ENCODE measurements at regions not wholly inside any gene's neighbourhood (a gene's known extent, or its start where the extent isn't known, plus 50 kb on each side); places are given as distances from the start of the nearest gene placed in this dataset.

GRCh38 chr7:116355424-116355765 lies 144.1 kb upstream of the CAV2 start:
- Histone ChIP-seq H3K27me3 (ENCODE audit: control insufficient read depth in 3 of 3, insufficient read depth in 3 of 3, low read length in 3 of 3) (no peaks in the 10 kb centered on the region), H3K9ac (ENCODE audit: low read depth in 1 of 3, low read length in 3 of 3) (peak overlapping the region in 1 of 3 donors; percentile 5), H3K4me3 (ENCODE audit: low read length in 3 of 3) (peak overlapping the region; percentile 1 to 25 (median 25)), H3K9me3 (ENCODE audit: control insufficient read depth in 3 of 3, low read length in 3 of 3) (no peaks in the 10 kb centered on the region), H3K36me3 (ENCODE audit: control insufficient read depth in 3 of 3, insufficient read depth in 3 of 3, low read length in 3 of 3) (no peaks in the 10 kb centered on the region), H3K4me1 (ENCODE audit: control insufficient read depth in 3 of 3, insufficient read depth in 3 of 3, low read length in 3 of 3) (peaks cover 16 to 40% (median 33%) of the 10 kb centered on the region in 3 donors), H3K27ac (ENCODE audit: low read depth, low read length) (peak overlapping the region; percentile 79)

DNA sequence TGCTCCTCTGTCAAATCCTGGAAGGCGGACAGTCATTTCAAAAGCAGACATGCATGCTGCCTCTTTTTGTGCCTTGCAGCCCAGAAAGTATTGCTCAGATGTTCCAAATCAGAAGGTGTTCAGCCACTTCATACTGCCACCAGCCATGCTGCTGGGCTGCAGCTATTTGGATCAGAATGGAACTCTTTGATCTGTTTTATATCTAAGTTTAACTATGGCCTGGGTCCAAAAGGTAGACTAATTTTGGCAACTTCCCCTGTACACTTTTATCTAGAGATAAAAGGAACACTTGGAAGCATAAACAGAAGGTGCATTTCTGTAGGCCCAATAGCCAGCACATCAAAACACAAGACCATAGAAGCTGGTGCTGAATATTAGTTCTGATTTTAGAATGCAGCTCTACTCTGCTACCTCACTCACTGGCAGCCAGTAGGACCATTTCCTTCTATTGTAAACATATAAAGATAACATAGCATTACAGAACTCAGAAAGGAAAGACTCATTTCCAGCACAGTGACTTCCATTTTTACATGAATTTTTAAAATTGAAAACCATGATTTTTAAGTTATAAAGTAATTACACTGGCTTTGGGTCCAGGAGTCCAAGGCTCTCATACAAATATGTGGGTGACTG lies 143.1 kb upstream of the CAV2 start:
- Histone ChIP-seq H3K27me3 (ENCODE audit: control insufficient read depth in 3 of 3, insufficient read depth in 3 of 3, low read length in 3 of 3) (no peaks in the 10 kb centered on the region), H3K27ac (ENCODE audit: low read depth, low read length) (peak overlapping the region; percentile 79), H3K4me1 (ENCODE audit: control insufficient read depth in 3 of 3, insufficient read depth in 3 of 3, low read length in 3 of 3) (peaks cover 16 to 40% (median 33%) of the 10 kb centered on the region in 3 donors), H3K9me3 (ENCODE audit: control insufficient read depth in 3 of 3, low read length in 3 of 3) (no peaks in the 10 kb centered on the region), H3K4me3 (ENCODE audit: low read length in 3 of 3) (no peak overlapping the region), H3K36me3 (ENCODE audit: control insufficient read depth in 3 of 3, insufficient read depth in 3 of 3, low read length in 3 of 3) (no peaks in the 10 kb centered on the region), H3K9ac (ENCODE audit: low read depth in 1 of 3, low read length in 3 of 3) (no peak overlapping the region)

GRCh38 chr7:116356979-116357378 lies 142.6 kb upstream of the CAV2 start:
- H3K4me3 ChIP-seq (ENCODE audit: low read length in 3 of 3), result no peak overlapping the region
- H3K4me1 ChIP-seq (ENCODE audit: control insufficient read depth in 3 of 3, insufficient read depth in 3 of 3, low read length in 3 of 3), result peaks cover 16 to 40% (median 33%) of the 10 kb centered on the region in 3 donors
- H3K9me3 ChIP-seq (ENCODE audit: control insufficient read depth in 3 of 3, low read length in 3 of 3), result no peaks in the 10 kb centered on the region
- peak overlapping the region; percentile 48 for H3K27ac ChIP-seq (ENCODE audit: low read depth, low read length)
- no peaks in the 10 kb centered on the region for H3K36me3 ChIP-seq (ENCODE audit: control insufficient read depth in 3 of 3, insufficient read depth in 3 of 3, low read length in 3 of 3)
- no peak overlapping the region for H3K9ac ChIP-seq (ENCODE audit: low read depth in 1 of 3, low read length in 3 of 3)
- H3K27me3 ChIP-seq (ENCODE audit: control insufficient read depth in 3 of 3, insufficient read depth in 3 of 3, low read length in 3 of 3), result no peaks in the 10 kb centered on the region

DNA sequence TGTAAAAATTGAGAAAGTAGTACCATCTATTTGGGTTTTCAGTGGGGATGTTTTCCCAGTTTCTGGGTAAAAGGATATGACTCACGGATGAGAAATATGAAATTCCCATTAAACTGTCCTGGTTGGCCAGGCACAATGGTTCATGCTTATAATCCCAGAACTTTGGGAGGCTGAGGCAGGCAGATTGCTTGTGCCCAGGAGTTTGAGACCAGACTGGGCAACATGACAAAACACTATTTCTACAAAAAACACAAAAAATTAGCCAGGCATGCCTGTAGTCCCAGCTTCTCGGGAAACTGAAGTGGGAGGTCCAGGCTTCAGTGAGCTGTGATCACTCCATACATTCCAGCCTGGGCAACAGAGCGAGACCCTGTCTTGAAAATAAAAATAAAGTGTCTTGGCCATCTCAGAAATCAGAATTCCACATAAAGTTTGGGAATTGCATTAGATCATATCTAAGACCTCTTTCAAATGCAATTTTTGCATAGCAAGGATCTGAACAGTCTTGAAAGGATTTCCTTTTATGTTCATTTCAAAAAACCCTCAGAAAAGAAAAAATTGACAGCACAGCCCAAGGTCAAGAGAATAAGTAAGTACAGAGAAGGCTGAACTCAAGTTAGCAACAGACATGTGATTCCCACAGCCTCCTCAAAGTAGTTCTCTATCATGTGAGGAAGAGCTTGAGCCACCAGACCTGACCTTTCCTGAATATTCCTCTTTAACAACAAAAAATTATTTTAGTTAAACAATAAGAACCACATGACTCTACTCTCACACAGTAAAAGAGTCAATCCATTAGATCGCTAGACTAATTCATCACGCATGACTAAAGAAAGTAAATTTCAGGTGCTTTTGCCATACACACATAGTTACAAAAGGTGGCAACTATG lies 141.5 kb upstream of the CAV2 start:
- Histone ChIP-seq H3K27ac (ENCODE audit: low read depth, low read length) (peak overlapping the region; percentile 32), H3K9ac (ENCODE audit: low read depth in 1 of 3, low read length in 3 of 3) (no peak overlapping the region), H3K4me3 (ENCODE audit: low read length in 3 of 3) (no peak overlapping the region), H3K36me3 (ENCODE audit: control insufficient read depth in 3 of 3, insufficient read depth in 3 of 3, low read length in 3 of 3) (no peaks in the 10 kb centered on the region), H3K9me3 (ENCODE audit: control insufficient read depth in 3 of 3, low read length in 3 of 3) (no peaks in the 10 kb centered on the region), H3K4me1 (ENCODE audit: control insufficient read depth in 3 of 3, insufficient read depth in 3 of 3, low read length in 3 of 3) (peaks cover 16 to 40% (median 33%) of the 10 kb centered on the region in 3 donors), H3K27me3 (ENCODE audit: control insufficient read depth in 3 of 3, insufficient read depth in 3 of 3, low read length in 3 of 3) (no peaks in the 10 kb centered on the region)

- peaks cover 6 to 10% (median 8%) of the 10 kb centered on the region in 3 donors for H3K4me1 ChIP-seq (ENCODE audit: control insufficient read depth in 3 of 3, insufficient read depth in 3 of 3, low read length in 3 of 3)
- no peaks in the 10 kb centered on the region for H3K36me3 ChIP-seq (ENCODE audit: control insufficient read depth in 3 of 3, insufficient read depth in 3 of 3, low read length in 3 of 3)
- no peaks in the 10 kb centered on the region for H3K27me3 ChIP-seq (ENCODE audit: control insufficient read depth in 3 of 3, insufficient read depth in 3 of 3, low read length in 3 of 3)
- H3K9me3 ChIP-seq (ENCODE audit: control insufficient read depth in 3 of 3, low read length in 3 of 3), result no peaks in the 10 kb centered on the region
- H3K4me3 ChIP-seq (ENCODE audit: low read length in 3 of 3), result no peak overlapping the region
- H3K27ac ChIP-seq (ENCODE audit: low read depth, low read length), result no peak overlapping the region
- no peak overlapping the region for H3K9ac ChIP-seq (ENCODE audit: low read depth in 1 of 3, low read length in 3 of 3)
These were observed 137.8 kb upstream of the CAV2 start for GRCh38 chr7:116361767-116362166.

DNA sequence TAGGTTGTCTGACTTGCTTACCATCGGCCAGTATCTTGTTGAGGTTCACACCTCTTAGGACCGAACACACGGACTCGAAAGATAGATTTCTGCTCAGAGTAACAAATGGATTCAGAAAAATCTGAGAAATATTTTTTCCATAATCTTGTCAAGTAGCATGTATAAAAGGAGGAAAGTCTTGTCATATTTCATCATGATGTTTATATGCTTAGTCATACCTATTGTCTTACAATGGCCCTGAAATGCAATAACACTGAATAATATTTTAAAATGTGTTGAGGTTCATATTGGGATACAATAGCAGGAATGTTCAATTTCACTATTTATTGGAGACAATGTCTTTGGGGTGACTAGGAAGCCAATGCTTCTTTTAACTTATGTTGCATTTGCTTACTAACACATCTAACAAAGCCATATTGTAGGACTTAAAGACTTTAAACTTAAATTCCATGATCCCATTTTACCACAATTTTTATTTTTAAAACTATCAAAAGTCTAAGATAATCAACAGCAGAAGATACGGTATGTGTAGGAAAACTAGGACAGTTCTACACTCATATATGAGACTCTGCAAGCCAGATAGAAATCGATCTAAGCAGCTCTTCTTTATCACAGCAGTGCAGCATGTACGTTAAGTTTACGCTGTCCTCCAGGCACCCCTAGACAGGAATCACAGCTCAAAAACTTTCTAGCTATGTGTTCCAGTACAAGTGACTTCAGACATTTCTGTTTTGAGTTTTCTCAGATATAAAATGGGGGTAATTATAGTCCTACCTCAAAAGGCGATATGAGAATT lies 135.7 kb upstream of the CAV2 start:
- Histone ChIP-seq H3K36me3 (ENCODE audit: control insufficient read depth in 3 of 3, insufficient read depth in 3 of 3, low read length in 3 of 3) (no peaks in the 10 kb centered on the region), H3K9me3 (ENCODE audit: control insufficient read depth in 3 of 3, low read length in 3 of 3) (no peaks in the 10 kb centered on the region), H3K4me3 (ENCODE audit: low read length in 3 of 3) (no peak overlapping the region), H3K27me3 (ENCODE audit: control insufficient read depth in 3 of 3, insufficient read depth in 3 of 3, low read length in 3 of 3) (no peaks in the 10 kb centered on the region), H3K9ac (ENCODE audit: low read depth in 1 of 3, low read length in 3 of 3) (no peak overlapping the region), H3K4me1 (ENCODE audit: control insufficient read depth in 3 of 3, insufficient read depth in 3 of 3, low read length in 3 of 3) (no peaks in the 10 kb centered on the region), H3K27ac (ENCODE audit: low read depth, low read length) (no peak overlapping the region)

DNA sequence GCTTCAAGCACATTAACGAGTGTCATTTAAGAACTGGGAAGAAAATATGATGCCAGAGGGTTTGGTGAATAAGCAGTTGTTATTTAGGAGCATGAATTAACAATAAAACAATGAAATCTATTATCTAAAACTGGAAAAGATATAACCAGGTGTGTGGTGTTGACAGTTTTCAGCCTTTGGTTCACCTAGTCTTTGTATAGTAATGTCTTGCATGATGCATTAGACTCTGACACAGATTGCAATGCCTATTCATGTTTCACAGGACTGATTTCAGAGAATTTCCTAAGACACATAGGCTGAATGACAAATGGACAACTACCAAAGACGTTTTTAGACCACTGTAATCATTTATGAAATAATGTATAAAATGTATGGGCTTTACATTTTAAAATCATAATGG lies 135.1 kb upstream of the CAV2 start:
- H3K36me3 ChIP-seq (ENCODE audit: control insufficient read depth in 3 of 3, insufficient read depth in 3 of 3, low read length in 3 of 3), result no peaks in the 10 kb centered on the region
- H3K27me3 ChIP-seq (ENCODE audit: control insufficient read depth in 3 of 3, insufficient read depth in 3 of 3, low read length in 3 of 3), result no peaks in the 10 kb centered on the region
- no peaks in the 10 kb centered on the region for H3K9me3 ChIP-seq (ENCODE audit: control insufficient read depth in 3 of 3, low read length in 3 of 3)
- no peak overlapping the region for H3K4me3 ChIP-seq (ENCODE audit: low read length in 3 of 3)
- no peaks in the 10 kb centered on the region for H3K4me1 ChIP-seq (ENCODE audit: control insufficient read depth in 3 of 3, insufficient read depth in 3 of 3, low read length in 3 of 3)
- H3K9ac ChIP-seq (ENCODE audit: low read depth in 1 of 3, low read length in 3 of 3), result no peak overlapping the region
- no peak overlapping the region for H3K27ac ChIP-seq (ENCODE audit: low read depth, low read length)

DNA sequence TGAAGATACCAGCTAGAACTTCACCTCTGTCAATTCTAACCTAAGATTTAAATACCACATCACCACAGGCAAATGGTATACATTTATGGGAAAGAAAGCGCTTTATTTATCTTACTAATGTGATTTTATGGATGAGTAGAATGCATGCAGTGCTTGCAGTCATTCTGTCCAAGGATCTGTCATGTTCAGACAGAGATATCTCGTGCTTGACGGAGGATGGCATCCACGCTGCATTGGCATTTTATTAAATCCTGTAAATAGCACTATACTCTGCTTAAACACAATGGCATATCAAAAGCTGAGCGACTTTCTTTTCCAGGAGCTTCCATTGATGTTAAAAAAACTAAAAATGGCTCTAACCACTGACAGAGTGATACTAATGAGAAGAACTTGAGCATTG lies 133.7 kb upstream of the CAV2 start:
- no peaks in the 10 kb centered on the region for H3K9me3 ChIP-seq (ENCODE audit: control insufficient read depth in 3 of 3, low read length in 3 of 3)
- no peaks in the 10 kb centered on the region for H3K36me3 ChIP-seq (ENCODE audit: control insufficient read depth in 3 of 3, insufficient read depth in 3 of 3, low read length in 3 of 3)

DNA sequence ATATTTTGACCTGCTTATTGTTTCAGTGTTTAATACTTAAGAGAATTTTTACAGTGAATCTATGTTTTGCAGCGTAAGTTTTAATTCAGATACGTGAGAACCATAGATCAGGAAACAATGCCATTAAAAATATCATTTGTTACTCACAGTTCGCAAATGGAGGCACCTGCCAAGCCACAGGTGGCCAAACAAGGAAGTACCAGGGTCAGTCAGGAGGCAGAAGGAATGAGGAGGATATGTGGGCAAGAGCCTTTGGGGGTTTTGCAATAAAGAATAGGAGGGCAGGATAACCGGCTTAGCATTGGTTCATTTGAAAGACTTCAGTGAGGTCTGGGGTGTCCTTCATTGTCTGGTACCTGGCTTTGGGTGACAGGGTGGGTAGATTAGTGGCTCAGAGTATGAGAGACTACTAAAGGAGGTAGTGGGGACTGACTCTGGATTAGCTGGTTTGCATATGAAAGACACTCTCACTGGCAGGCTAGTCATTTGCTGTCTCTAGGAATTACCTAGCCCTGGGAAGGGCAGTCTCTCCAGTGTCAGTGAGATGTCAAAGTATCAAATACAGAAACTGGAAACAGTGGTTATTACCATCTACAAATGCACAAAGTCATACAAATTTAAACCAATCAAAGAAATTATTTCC lies 132.2 kb upstream of the CAV2 start:
- Histone ChIP-seq H3K9ac (ENCODE audit: low read depth in 1 of 3, low read length in 3 of 3) (no peak overlapping the region), H3K4me1 (ENCODE audit: control insufficient read depth in 3 of 3, insufficient read depth in 3 of 3, low read length in 3 of 3) (no peaks in the 10 kb centered on the region), H3K9me3 (ENCODE audit: control insufficient read depth in 3 of 3, low read length in 3 of 3) (no peaks in the 10 kb centered on the region), H3K36me3 (ENCODE audit: control insufficient read depth in 3 of 3, insufficient read depth in 3 of 3, low read length in 3 of 3) (no peaks in the 10 kb centered on the region), H3K27me3 (ENCODE audit: control insufficient read depth in 3 of 3, insufficient read depth in 3 of 3, low read length in 3 of 3) (no peaks in the 10 kb centered on the region), H3K4me3 (ENCODE audit: low read length in 3 of 3) (no peak overlapping the region), H3K27ac (ENCODE audit: low read depth, low read length) (no peak overlapping the region)

More for the DNA sequence above, 133.7 kb upstream of the CAV2 start:
- H3K4me3 ChIP-seq (ENCODE audit: low read length in 3 of 3), result no peak overlapping the region
- no peak overlapping the region for H3K9ac ChIP-seq (ENCODE audit: low read depth in 1 of 3, low read length in 3 of 3)
- no peak overlapping the region for H3K27ac ChIP-seq (ENCODE audit: low read depth, low read length)
- H3K4me1 ChIP-seq (ENCODE audit: control insufficient read depth in 3 of 3, insufficient read depth in 3 of 3, low read length in 3 of 3), result no peaks in the 10 kb centered on the region
- H3K27me3 ChIP-seq (ENCODE audit: control insufficient read depth in 3 of 3, insufficient read depth in 3 of 3, low read length in 3 of 3), result no peaks in the 10 kb centered on the region

All from skeletal muscle tissue (tissue), 3 donors.